ENCODE measurements at regions not wholly inside any gene's neighbourhood (a gene's known extent, or its start where the extent isn't known, plus 50 kb on each side); places are given as distances from the start of the nearest gene placed in this dataset.

- TF ChIP-seq CTCF (IDR thresholded peaks at IDR 0.05; ENCODE audit: low read depth, low read length) (no peak), MAX (IDR thresholded peaks at IDR 0.05; ENCODE audit: low read depth, low read length) (no peak), MYC (IDR thresholded peaks at IDR 0.05; ENCODE audit: low read depth, low read length) (no peak), POLR2A (IDR thresholded peaks at IDR 0.05; ENCODE audit: extremely low read depth, insufficient read length) (no peak)
- H3K4me3 ChIP-seq (ENCODE audit: low read depth, low read length), result no peak overlapping the region
- no peak for DNase-seq (ENCODE audit: low read depth)
Measured at GRCh38 chr2:49241501-49241900, 87.2 kb upstream of the FSHR start.

- H3K4me3 ChIP-seq (ENCODE audit: low read depth, low read length), result no peak overlapping the region
- TF ChIP-seq MYC (IDR thresholded peaks at IDR 0.05; ENCODE audit: low read depth, low read length), result no peak
- TF ChIP-seq CTCF (IDR thresholded peaks at IDR 0.05; ENCODE audit: low read depth, low read length), result no peak
- TF ChIP-seq MAX (IDR thresholded peaks at IDR 0.05; ENCODE audit: low read depth, low read length), result no peak
- no peak for TF ChIP-seq POLR2A (IDR thresholded peaks at IDR 0.05; ENCODE audit: extremely low read depth, insufficient read length)
- DNase-seq (ENCODE audit: low read depth), result no peak
Measured at GRCh38 chr2:49240608-49241007, 86.3 kb upstream of the FSHR start.

GRCh38 chr2:49238604-49238960 is 84.3 kb upstream of the FSHR start:
- TF ChIP-seq MAX (IDR thresholded peaks at IDR 0.05; ENCODE audit: low read depth, low read length) (no peak), POLR2A (IDR thresholded peaks at IDR 0.05; ENCODE audit: extremely low read depth, insufficient read length) (no peak), CTCF (IDR thresholded peaks at IDR 0.05; ENCODE audit: low read depth, low read length) (no peak), MYC (IDR thresholded peaks at IDR 0.05; ENCODE audit: low read depth, low read length) (no peak)
- DNase-seq (ENCODE audit: low read depth), result no peak
- no peak overlapping the region for H3K4me3 ChIP-seq (ENCODE audit: low read depth, low read length)

- no peak overlapping the region for H3K4me3 ChIP-seq (ENCODE audit: low read depth, low read length)
- TF ChIP-seq MAX (IDR thresholded peaks at IDR 0.05; ENCODE audit: low read depth, low read length) (no peak), MYC (IDR thresholded peaks at IDR 0.05; ENCODE audit: low read depth, low read length) (no peak)
- DNase-seq (ENCODE audit: low read depth), result no peak
Measured at GRCh38 chr2:49237867-49238603, 83.7 kb upstream of the FSHR start.

GRCh38 chr2:49236316-49236715 is 82.0 kb upstream of the FSHR start:
- no peak for TF ChIP-seq CTCF (IDR thresholded peaks at IDR 0.05; ENCODE audit: low read depth, low read length)
- no peak overlapping the region for H3K4me3 ChIP-seq (ENCODE audit: low read depth, low read length)
- no peak for DNase-seq (ENCODE audit: low read depth)

- TF ChIP-seq MYC (IDR thresholded peaks at IDR 0.05; ENCODE audit: low read depth, low read length) (no peak), MAX (IDR thresholded peaks at IDR 0.05; ENCODE audit: low read depth, low read length) (no peak), CTCF (IDR thresholded peaks at IDR 0.05; ENCODE audit: low read depth, low read length) (no peak), POLR2A (IDR thresholded peaks at IDR 0.05; ENCODE audit: extremely low read depth, insufficient read length) (no peak)
- DNase-seq (ENCODE audit: low read depth), result no peak
- H3K4me3 ChIP-seq (ENCODE audit: low read depth, low read length), result no peak overlapping the region
Measured at GRCh38 chr2:49226360-49226759, 72.0 kb upstream of the FSHR start.
